ENCODE measurements at regions not wholly inside any gene's neighbourhood (a gene's known extent, or its start where the extent isn't known, plus 50 kb on each side); places are given as distances from the start of the nearest gene placed in this dataset.

- H3K27me3 Mint-ChIP-seq (ENCODE audit: low read depth), result no peaks in the 10 kb centered on the region
- no peak for DNase-seq
- H3K4me2 ChIP-seq (ENCODE audit: insufficient read depth, insufficient read length, low read length), result no peak overlapping the region
These were observed 190.1 kb upstream of the ERBB4 start for GRCh38 chr2:212728717-212729116.

More at GRCh38 chr2:212728717-212729116, 190.1 kb upstream of the ERBB4 start:
- no peak overlapping the region for H2BK20ac ChIP-seq (ENCODE audit: low read depth, low read length, poor library complexity, severe bottlenecking)
- H3K79me1 ChIP-seq (ENCODE audit: insufficient read depth, low read depth, low read length, poor library complexity, severe bottlenecking), result no peaks in the 10 kb centered on the region
- H3T11ph ChIP-seq (ENCODE audit: low read length), result no peak overlapping the region
- H2AFZ ChIP-seq (ENCODE audit: low read length), result no peak overlapping the region
- H4K5ac ChIP-seq (ENCODE audit: insufficient read length, low read depth, low read length), result no peak overlapping the region
- no peak overlapping the region for H2BK120ac ChIP-seq (ENCODE audit: low read depth, low read length, poor library complexity, severe bottlenecking)
- H3K56ac ChIP-seq (ENCODE audit: insufficient read length, low read depth, low read length), result no peak overlapping the region
- H3K4me1 Mint-ChIP-seq, result peaks cover 5 to 7% of the 10 kb centered on the region in 2 experiments
- H3K4me1 ChIP-seq (ENCODE audit: insufficient read depth, low read length), result peaks cover 4% of the 10 kb centered on the region; the same call in 1 of the 2 replicates
- H2BK15ac ChIP-seq (ENCODE audit: low read depth, low read length), result no peak overlapping the region
- TF ChIP-seq, protein P1, sequence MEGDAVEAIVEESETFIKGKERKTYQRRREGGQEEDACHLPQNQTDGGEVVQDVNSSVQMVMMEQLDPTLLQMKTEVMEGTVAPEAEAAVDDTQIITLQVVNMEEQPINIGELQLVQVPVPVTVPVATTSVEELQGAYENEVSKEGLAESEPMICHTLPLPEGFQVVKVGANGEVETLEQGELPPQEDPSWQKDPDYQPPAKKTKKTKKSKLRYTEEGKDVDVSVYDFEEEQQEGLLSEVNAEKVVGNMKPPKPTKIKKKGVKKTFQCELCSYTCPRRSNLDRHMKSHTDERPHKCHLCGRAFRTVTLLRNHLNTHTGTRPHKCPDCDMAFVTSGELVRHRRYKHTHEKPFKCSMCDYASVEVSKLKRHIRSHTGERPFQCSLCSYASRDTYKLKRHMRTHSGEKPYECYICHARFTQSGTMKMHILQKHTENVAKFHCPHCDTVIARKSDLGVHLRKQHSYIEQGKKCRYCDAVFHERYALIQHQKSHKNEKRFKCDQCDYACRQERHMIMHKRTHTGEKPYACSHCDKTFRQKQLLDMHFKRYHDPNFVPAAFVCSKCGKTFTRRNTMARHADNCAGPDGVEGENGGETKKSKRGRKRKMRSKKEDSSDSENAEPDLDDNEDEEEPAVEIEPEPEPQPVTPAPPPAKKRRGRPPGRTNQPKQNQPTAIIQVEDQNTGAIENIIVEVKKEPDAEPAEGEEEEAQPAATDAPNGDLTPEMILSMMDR (conservative IDR thresholded peaks at IDR 0.05), result no peak
- H2AK5ac ChIP-seq (ENCODE audit: insufficient read length, low read length), result no peak overlapping the region
- no peaks in the 10 kb centered on the region for H3K27me3 ChIP-seq (ENCODE audit: insufficient read depth, low read length)
- H3K23ac ChIP-seq (ENCODE audit: insufficient read length, low read depth, low read length), result no peak overlapping the region
- H3K23me2 ChIP-seq (ENCODE audit: insufficient read length, low read depth, low read length, poor library complexity, severe bottlenecking), result no peaks in the 10 kb centered on the region
- H3K4ac ChIP-seq (ENCODE audit: low read depth, low read length), result no peak overlapping the region
- H3K14ac ChIP-seq (ENCODE audit: insufficient read depth, low read length), result no peak overlapping the region
- H3K27ac Mint-ChIP-seq, result no peak overlapping the region
- H3K9ac ChIP-seq (ENCODE audit: extremely low read depth, insufficient read length, low read length), result no peak overlapping the region
- WGBS (ENCODE audit: extremely low coverage, insufficient read length, low lambda C conversion rate), result no CpG with 5 or more reads among the region's 1 CpG
- no peaks in the 10 kb centered on the region for H3K9me3 ChIP-seq (ENCODE audit: control insufficient read depth, low read depth, low read length)
- no peak overlapping the region for H2BK5ac ChIP-seq (ENCODE audit: insufficient read length, low read length)
- no peak overlapping the region for H3K27ac ChIP-seq (ENCODE audit: insufficient read length, low read depth, low read length)
- no peak overlapping the region for H4K91ac ChIP-seq (ENCODE audit: insufficient read length, low read depth, low read length)
- no peaks in the 10 kb centered on the region for H3K79me2 ChIP-seq (ENCODE audit: insufficient read depth, low read length)
- H3K18ac ChIP-seq (ENCODE audit: insufficient read length, low read depth, low read length), result no peak overlapping the region
- H2BK12ac ChIP-seq (ENCODE audit: insufficient read length, low read depth, low read length), result no peak overlapping the region
- no peak overlapping the region for H3K4me3 Mint-ChIP-seq
- H3K9me3 Mint-ChIP-seq, result peaks cover 3 to 6% of the 10 kb centered on the region in 2 experiments; a peak in 1 of 5 replicates
- H4K20me1 ChIP-seq (ENCODE audit: control insufficient read depth, insufficient read depth, insufficient read length), result no peaks in the 10 kb centered on the region
- no peak overlapping the region for H4K8ac ChIP-seq (replicated peaks; ENCODE audit: insufficient read length, low read depth, low read length)
- 0 out of 7 replicates have a peak, but pooled peaks cover 0 to 2% (median 0%) of the 10 kb centered on the region in 3 experiments for H3K36me3 Mint-ChIP-seq (ENCODE audit: insufficient read depth in 1 of 3, low read depth in 3 of 3)
